Psoas muscle (tissue), 7 donors: ENCODE measurements at regions not wholly inside any gene's neighbourhood (a gene's known extent, or its start where the extent isn't known, plus 50 kb on each side); places are given as distances from the start of the nearest gene placed in this dataset.

Experiments
- ATAC-seq, 4 donors: fragments of 200-7000 bp; cut with Tn5 transposase; one replicate each; pipeline ENCODE4 v1.9.1; 2020; ENCODE audit warnings: moderate library complexity in 3 of 4, mild to moderate bottlenecking in 2 of 4
- DNase-seq, 2 donors: peaks; one replicate each; pipeline ENCODE4 v3.0.0-alpha.2; 2020
- H3K27ac ChIP-seq: fragments of 200-600 bp; one replicate; pipeline ENCODE4 v1.8.0; 2022
- H3K27me3 ChIP-seq, 3 donors: fragments of 200-600 bp in 1 of 3; one replicate each; pipeline versions ENCODE4 v1.6.1 to v1.8.0; 2013 to 2022; ENCODE audit warnings: low read length in 2 of 3, mild to moderate bottlenecking in 2 of 3, moderate library complexity in 1 of 3; ENCODE audit not compliant: insufficient read depth in 3 of 3
- H3K36me3 ChIP-seq, 2 donors: fragments of 200-600 bp in 1 of 2; one replicate each; pipeline versions ENCODE4 v1.6.1 to v1.8.0; 2013 to 2022; ENCODE audit warnings: low read depth in 1 of 2, mild to moderate bottlenecking in 1 of 2, moderate library complexity in 1 of 2; ENCODE audit not compliant: insufficient read depth in 1 of 2
- H3K4me1 ChIP-seq: fragments of 200-600 bp; one replicate; pipeline ENCODE4 v1.8.0; 2022
- H3K4me3 ChIP-seq: fragments of 200-600 bp; one replicate; pipeline ENCODE4 v1.8.0; 2022; ENCODE audit warnings: mild to moderate bottlenecking
- H3K9me3 ChIP-seq: fragments of 200-600 bp; one replicate; pipeline ENCODE4 v1.8.0; 2022
- CTCF ChIP-seq: fragments of 200-600 bp; IDR thresholded peaks from one replicate; pipeline ENCODE4 v1.8.0; 2022; ENCODE audit warnings: antibody characterized with exemption
- WGBS, 3 donors: extraction: QIAGEN DNeasy Blood & Tissue Kit; methylation state at CpG; one replicate each; pipeline versions ENCODE4 v1.1.6 to v1.1.7; 2013; 5-methylcytosine and 5-hydroxymethylcytosine counted together
- intact Hi-C, 2 donors: fragments of 100-400 bp; cut with DNase I; formaldehyde crosslinking; loops; one replicate each; pipeline versions ENCODE4 v1.11.0 to v1.14.2; 2022
- donor health status: healthy with polysubstance abuse.
- donor health status: DM: no; HTN: no; CAD: no; lungs with moderate emphysema.
- donor health status: Bipolar disorder and iron deficiency.
- donor health status: healthy.
- donor health status: DM: yes; HTN: yes; CAD: no.
- donor health status: DM: no; HTN: no; CAD: no.
- donor health status: DM: yes; HTN: yes; CAD: no.

- WGBS, 3 donors = 84 to 94% (median 92%) methylated on average over 5 of the region's 5 CpGs
- Histone ChIP-seq H3K4me3 (no peak overlapping the region), H3K4me1 (peaks cover 12% of the 10 kb centered on the region), H3K9me3 (no peaks in the 10 kb centered on the region), H3K36me3 (no peaks in the 10 kb centered on the region), H3K27me3 (no peaks in the 10 kb centered on the region), H3K27ac (no peak overlapping the region)
- no peak for DNase-seq
- TF ChIP-seq CTCF = no peak
- no peak for ATAC-seq
- intact Hi-C loops = no loop called here
These were observed 68.2 kb upstream of the CHST15 start for GRCh38 chr10:124161601-124162000.

GRCh38 chr10:124160943-124161582, 67.7 kb upstream of the CHST15 start:
- intact Hi-C loops = no loop called here
- no peak for DNase-seq
- Histone ChIP-seq H3K27ac (no peak overlapping the region), H3K4me3 (no peak overlapping the region), H3K4me1 (peaks cover 17% of the 10 kb centered on the region), H3K9me3 (no peaks in the 10 kb centered on the region), H3K27me3 (no peaks in the 10 kb centered on the region), H3K36me3 (no peaks in the 10 kb centered on the region)
- ATAC-seq = no peak
- WGBS, 3 donors = 82 to 88% (median 87%) methylated on average over 13 of the region's 13 CpGs
- no peak for TF ChIP-seq CTCF

DNA sequence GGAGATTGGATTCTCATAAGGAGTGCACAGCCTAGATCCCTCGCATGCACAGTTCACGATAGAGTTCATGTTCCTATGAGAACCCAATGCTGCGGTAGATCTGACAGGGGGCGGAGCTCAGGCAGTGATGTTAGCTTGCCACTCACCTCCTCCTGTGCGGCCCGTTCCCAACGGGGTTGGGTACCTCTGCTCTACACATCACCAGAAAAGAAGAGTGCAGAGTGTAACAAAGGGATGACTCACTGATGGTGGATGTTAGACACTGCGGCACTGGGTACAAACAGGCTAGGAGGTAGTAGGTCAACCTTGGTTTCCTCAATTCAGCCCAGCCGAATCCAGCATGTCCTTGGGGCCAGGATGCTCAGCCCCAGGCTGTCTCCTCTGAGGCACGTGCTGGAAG, 66.8 kb upstream of the CHST15 start:
- WGBS, 3 donors = 75 to 79% (median 76%) methylated on average over 10 of the region's 10 CpGs
- intact Hi-C loops = no loop called here

DNA sequence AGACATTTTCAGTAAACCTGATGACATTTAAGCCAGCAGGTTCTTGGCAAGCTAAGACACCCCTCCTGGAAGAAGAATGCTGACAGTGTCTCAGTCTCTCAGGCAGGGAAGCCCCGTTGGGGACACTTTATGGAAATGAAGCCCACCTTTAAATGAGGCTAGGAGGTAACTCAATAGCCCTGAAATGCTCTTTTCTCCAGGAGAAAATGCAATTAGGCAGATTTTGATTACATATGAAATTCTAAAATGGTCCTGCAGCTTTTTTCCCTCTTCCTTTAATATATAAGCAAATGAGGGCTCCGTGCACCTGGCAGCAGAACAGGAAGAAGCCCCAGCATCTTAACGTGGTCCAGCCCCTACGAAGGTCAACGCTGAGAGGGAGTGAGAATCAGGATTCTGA, 65.8 kb upstream of the CHST15 start:
- H3K36me3 ChIP-seq = no peaks in the 10 kb centered on the region
- ATAC-seq (no peak), DNase-seq (no peak)
- intact Hi-C loops = no loop called here
- peaks cover 20% of the 10 kb centered on the region for H3K4me1 ChIP-seq
- WGBS, 3 donors = 85 to 88% (median 87%) methylated on average over 5 of the region's 5 CpGs
- no peaks in the 10 kb centered on the region for H3K9me3 ChIP-seq
- TF ChIP-seq CTCF = no peak
- no peaks in the 10 kb centered on the region for H3K27me3 ChIP-seq
- no peak overlapping the region for H3K27ac ChIP-seq
- H3K4me3 ChIP-seq = no peak overlapping the region

More for the DNA sequence above, 66.8 kb upstream of the CHST15 start:
- ATAC-seq = no peak
- no peak for DNase-seq
- no peak for TF ChIP-seq CTCF
- Histone ChIP-seq H3K9me3 (no peaks in the 10 kb centered on the region), H3K27me3 (no peaks in the 10 kb centered on the region), H3K36me3 (no peaks in the 10 kb centered on the region), H3K27ac (no peak overlapping the region), H3K4me1 (peaks cover 20% of the 10 kb centered on the region), H3K4me3 (no peak overlapping the region)

GRCh38 chr10:124158592-124158991, 65.2 kb upstream of the CHST15 start:
- Histone ChIP-seq H3K27me3 (no peaks in the 10 kb centered on the region), H3K36me3 (no peaks in the 10 kb centered on the region), H3K4me1 (peaks cover 20% of the 10 kb centered on the region), H3K27ac (no peak overlapping the region), H3K4me3 (no peak overlapping the region), H3K9me3 (no peaks in the 10 kb centered on the region)
- no peak for ATAC-seq
- intact Hi-C loops = no loop called here
- TF ChIP-seq CTCF = no peak
- DNase-seq = no peak
- WGBS, 3 donors = 96 to 97% (median 97%) methylated on average over 8 of the region's 8 CpGs
